ENCODE measurements at regions not wholly inside any gene's neighbourhood (a gene's known extent, or its start where the extent isn't known, plus 50 kb on each side); places are given as distances from the start of the nearest gene placed in this dataset.

DNA sequence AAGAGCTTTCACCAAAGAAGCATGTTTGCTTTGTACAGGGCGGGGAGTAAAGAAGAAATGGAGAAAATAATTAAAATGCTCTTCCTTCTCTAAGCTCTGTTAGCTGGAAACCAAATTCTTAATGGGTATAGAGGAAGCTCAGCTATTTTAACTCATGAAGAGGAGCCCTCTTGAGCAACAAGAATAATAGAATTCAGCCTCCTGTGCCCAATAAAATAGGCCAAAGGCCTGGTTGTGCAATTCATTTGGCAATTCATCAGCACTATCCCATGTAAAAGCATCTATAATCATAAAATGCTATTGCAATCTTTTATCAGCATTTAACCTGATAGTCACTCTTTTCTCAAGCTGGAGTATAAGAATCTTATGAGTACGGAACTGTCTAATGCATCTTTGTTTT lies 133.6 kb upstream of the CDH6 start:
- no peak for TF ChIP-seq CTCF (IDR thresholded peaks at IDR 0.05; ENCODE audit: extremely low read depth, insufficient read depth, missing control alignments)
- no peak for DNase-seq (ENCODE audit: low spot score)
- in situ Hi-C loops (cut with MboI; ENCODE audit: low pct_unique_long_range_greater_than_20kb, low sequenced_read_pairs, unreplicated experiment), result no loop called here

DNA sequence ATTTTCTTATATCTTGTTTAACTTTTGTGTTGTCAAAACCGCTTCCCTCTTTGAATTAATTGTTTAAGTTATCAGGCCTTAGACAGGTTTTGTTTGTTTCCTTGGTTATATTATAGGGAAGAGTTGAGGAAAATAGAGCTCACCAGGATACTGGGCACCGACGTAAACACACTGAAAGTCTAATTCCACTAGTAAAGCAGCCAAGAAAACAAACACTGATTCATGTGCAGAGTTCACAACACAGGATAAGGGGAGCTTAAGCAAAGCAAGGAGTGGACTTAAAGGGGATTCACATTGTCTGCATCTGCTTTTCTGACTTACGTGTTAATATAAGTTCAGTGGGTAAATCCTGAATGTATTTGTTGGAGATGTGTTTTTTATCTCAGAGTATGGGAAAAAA lies 139.0 kb upstream of the CDH6 start:
- no peak for TF ChIP-seq CTCF (IDR thresholded peaks at IDR 0.05; ENCODE audit: extremely low read depth, insufficient read depth, missing control alignments)
- DNase-seq (ENCODE audit: low spot score), result no peak
- in situ Hi-C loops (cut with MboI; ENCODE audit: low pct_unique_long_range_greater_than_20kb, low sequenced_read_pairs, unreplicated experiment), result no loop called here

GRCh38 chr5:31052937-31053658 lies 140.4 kb upstream of the CDH6 start:
- no peak for DNase-seq (ENCODE audit: low spot score)
- no peak for TF ChIP-seq CTCF (IDR thresholded peaks at IDR 0.05; ENCODE audit: extremely low read depth, insufficient read depth, missing control alignments)
- in situ Hi-C loops (cut with MboI; ENCODE audit: low pct_unique_long_range_greater_than_20kb, low sequenced_read_pairs, unreplicated experiment), result no loop called here

DNA sequence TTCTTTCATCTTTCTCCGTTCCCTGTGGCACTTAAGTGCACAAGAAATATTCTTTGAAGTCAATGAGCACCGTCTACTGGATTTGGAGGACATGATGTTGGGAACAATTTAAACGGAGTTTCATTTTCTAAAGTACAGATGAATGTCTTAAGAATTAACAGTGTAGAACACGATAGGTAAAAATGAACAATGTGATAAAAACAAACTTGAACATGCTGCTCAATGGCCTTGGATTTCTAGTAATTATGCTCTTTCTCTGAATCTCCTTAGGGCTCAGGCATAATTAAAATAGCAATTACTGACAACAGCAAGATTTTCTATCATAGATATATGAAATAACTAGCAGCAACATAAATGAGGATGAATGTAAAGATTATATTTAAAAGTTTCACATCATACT lies 142.2 kb upstream of the CDH6 start:
- in situ Hi-C loops (cut with MboI; ENCODE audit: low pct_unique_long_range_greater_than_20kb, low sequenced_read_pairs, unreplicated experiment), result no loop called here

GRCh38 chr5:31049936-31050704 lies 143.4 kb upstream of the CDH6 start:
- in situ Hi-C loops (cut with MboI; ENCODE audit: low pct_unique_long_range_greater_than_20kb, low sequenced_read_pairs, unreplicated experiment), result no loop called here
- no peak for DNase-seq (ENCODE audit: low spot score)
- no peak for TF ChIP-seq CTCF (IDR thresholded peaks at IDR 0.05; ENCODE audit: extremely low read depth, insufficient read depth, missing control alignments)

More for the DNA sequence above, 142.2 kb upstream of the CDH6 start:
- no peak for TF ChIP-seq CTCF (IDR thresholded peaks at IDR 0.05; ENCODE audit: extremely low read depth, insufficient read depth, missing control alignments)
- no peak for DNase-seq (ENCODE audit: low spot score)

DNA sequence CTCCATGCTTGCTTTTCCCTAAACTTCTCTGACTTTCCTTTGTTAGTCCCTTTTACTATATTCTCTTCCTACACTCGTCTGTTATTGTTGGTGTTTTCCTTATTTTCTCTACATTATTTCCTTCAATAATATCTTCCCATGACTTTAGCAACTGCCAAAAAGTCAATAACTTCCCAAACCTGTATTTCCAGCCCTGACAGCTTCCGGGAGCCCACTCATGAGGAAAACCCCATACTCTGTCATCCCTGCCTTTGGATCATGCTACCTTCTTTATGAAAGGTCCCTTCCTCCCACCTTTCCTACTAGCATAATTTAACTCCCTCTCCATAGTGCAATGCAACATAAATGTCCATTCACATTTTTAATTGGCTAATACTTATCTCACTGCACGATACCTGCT lies 144.0 kb upstream of the CDH6 start:
- in situ Hi-C loops (cut with MboI; ENCODE audit: low pct_unique_long_range_greater_than_20kb, low sequenced_read_pairs, unreplicated experiment), result no loop called here
- TF ChIP-seq CTCF (IDR thresholded peaks at IDR 0.05; ENCODE audit: extremely low read depth, insufficient read depth, missing control alignments), result no peak
- DNase-seq (ENCODE audit: low spot score), result no peak
